ENCODE measurements at regions not wholly inside any gene's neighbourhood (a gene's known extent, or its start where the extent isn't known, plus 50 kb on each side); places are given as distances from the start of the nearest gene placed in this dataset.
"Not testable (repeated sequence)": the region's sequence is repeated elsewhere in the genome, so short reads cannot be mapped to it uniquely, and the experiment has no call there.

GRCh38 chr2:58788402-58788801 is 547.3 kb upstream of the FANCL start:
- no peak for DNase-seq

DNA sequence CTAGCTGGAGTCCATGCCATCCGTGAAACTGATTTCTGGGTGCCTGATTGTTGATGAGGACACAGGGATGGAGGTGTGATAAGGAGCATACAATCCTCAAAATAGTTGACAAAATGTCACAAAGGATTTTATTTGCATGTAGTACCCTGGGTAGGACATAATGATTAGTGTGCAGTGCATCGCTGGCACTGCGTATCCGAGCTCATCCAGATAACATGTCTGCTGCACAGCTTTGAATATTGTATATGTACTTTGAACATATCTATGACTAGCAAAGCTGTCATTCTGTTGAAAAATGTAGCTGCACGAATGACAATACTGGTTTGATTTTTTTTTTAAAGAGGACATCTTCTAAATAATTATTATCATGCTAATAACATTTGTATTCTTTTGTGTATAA is 529.7 kb upstream of the FANCL start:
- DNase-seq, result no peak

GRCh38 chr2:58769864-58770234 is 528.7 kb upstream of the FANCL start:
- no peak for DNase-seq

- DNase-seq, result no peak
These were observed 528.2 kb upstream of the FANCL start for GRCh38 chr2:58769111-58769863.

DNA sequence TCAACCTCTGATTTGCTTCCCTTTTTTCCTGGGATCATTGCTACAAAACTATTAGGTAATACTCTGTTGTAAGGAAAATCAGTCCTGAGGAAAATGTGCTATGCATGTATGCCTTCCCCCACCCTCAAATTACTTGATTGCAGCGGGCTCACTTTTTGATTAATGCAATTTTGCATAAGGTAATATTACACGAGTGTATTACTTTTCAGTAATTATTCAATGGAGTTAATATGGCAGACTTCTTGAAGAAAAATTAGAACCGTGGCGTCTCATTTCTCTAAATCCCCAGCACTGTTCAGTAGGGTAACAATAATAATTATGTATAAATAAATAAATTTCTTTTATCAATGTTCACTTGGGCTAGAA is 527.6 kb upstream of the FANCL start:
- DNase-seq, result no peak

DNA sequence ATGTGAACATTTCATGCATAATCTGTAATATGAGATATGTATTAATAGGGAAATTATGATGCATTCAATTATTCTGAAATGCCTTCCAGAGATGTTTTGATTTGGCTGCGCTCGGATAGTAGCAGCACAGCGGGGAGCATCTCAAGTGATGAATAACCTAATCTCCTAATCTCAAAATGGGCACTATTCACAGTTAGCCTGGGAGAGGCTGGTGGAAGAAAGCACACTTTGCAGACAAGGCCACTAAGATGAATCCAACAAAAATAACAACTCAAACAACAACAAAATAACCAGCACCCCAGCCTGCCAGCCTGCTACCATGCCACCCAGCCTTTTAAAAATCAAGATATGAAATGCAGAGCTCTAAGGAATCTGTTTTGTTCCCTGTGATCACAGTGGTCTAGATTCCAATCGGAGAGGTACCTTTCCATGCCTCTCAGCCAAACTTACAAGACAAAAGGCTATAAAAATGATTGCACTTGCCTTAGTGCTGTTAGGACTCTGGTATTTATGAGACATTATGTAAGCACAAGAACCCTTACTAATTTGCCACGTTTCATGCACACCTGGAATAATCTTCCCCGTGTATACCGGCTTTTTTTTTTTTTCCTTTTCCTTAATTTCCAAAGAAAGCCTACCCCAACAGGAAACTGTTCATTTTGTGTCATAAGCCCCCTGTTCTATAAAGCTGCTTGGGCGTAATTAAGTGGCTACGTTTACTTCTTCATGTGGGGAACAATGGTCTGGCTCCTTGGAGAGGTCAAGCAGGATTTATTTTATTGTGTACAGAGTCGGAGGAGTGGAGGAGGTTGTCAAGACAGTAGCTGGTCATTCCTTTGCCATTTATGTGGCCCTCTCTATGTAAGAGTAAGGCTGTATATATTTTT is 526.9 kb upstream of the FANCL start:
- DNase-seq, result no peak

DNA sequence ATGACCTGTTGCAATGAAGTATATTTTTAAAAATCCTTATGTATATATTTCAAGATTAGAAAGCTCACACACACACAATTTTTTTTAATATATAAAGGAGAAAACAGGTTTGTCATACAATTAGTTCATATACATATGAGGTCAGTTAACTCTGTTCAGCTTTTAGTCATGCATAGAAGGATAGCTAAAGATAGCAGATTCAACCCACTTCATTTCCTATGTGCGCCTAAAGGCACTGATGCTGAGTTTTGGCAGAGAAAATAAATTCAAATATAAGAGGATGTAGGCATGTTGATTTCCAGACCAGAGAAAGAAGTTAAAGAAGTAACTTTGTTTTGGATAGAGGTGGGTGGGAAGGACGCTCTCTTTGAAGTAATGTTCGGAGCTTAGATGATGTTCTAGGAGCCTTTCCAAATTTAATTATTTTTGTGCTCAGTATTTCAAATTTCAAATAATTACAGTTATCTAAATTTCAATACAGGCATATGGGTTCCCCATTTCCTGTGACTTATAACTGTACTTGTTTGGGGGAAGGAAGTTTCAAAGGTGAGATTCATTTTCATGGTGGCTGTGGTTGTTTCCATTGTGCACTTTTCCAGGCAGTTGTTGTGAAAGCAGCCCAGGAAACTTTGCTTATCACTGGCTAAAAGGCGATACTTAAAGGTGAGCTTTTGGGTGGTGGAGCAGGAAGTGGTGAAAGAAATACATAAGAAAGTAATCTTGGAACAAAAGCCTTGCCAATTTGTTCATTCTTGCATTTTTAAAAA is 523.4 kb upstream of the FANCL start:
- no peak for DNase-seq

DNA sequence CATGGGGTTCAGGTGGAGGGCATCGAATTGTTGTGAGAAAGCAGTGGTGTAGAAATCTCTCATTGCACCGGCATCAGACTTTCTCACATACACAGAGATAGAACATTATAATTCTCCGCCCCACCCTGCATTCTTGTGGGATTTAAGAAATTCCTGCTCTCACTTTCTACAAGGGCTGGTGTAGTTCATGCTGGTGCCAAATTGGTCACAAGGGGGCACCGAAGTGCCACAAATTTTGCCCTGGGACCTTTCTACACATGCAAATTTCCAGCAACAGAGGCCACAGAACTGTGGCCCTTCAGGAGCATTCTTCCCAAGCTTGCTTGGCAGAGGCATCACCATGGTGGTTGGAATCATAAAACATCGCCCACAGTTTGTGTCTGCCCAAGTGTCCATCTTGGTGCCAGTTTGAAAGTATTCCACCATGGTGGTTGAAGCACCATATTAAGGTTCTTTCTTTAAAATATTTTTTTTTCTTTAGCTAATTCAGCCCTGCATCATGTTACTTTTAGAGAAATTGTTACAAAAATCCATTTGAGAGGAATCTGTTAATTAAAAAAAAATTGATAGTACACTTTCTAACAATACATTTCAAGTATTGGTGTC is 521.2 kb upstream of the FANCL start:
- DNase-seq, result no peak

DNA sequence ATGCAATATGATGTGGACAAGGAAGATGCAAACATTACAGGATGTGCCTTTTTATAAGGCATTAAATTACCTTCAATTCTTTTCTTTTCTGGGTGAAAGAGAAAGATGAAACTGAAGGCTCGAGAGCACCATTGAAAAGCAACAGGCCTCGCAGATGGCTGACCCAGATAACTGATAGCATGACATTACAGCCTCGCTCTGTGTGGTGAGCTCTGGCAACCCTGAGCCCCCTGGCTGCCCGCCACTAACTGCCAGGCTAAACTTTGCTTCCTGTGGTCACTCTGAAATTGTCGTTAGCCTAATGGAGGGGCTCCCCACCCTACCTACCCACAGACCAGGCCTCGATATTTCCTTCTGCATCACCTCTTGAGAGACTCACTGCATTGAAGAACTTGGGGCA is 516.8 kb upstream of the FANCL start:
- DNase-seq, result no peak

DNA sequence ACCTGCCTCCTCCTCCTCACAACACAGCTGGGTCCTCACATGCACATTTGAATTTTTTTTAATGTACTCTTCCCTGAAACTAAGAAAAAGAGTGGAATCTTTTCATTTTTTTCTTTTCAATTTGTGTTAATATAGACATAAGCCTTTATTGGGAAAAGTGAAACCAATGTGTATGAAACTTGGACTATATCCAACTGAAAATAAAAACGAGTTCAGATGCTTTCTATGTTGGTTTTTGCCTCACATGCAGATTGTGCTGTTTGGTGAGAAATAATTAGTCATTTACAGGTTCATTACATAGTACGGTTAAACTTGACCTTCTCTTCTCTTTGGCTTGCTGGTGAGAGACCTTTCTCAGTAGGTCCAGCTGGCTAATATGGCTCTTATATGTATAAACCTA is 515.2 kb upstream of the FANCL start:
- DNase-seq, result no peak

GRCh38 chr2:58752507-58752906 is 511.4 kb upstream of the FANCL start:
- DNase-seq, result not testable (repeated sequence)

DNA sequence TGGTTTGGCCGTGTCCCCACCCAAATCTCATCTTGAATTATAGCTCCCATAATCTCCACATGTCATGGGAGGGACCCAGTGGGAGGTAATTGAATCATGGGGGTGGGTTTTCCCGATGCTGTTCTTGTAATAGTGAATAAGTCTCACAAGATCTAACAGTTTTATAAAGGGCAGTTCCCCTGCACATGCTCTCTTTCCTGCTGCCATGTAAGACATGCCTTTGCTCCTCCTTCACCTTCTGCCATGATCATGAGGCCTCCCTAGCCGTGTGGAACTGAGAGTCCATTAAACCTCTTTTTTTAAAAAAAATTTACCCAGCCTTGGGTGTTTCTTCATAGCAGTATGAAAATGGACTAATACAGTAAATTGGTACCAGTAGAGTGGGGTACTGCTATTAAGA is 510.6 kb upstream of the FANCL start:
- not testable (repeated sequence) for DNase-seq

DNA sequence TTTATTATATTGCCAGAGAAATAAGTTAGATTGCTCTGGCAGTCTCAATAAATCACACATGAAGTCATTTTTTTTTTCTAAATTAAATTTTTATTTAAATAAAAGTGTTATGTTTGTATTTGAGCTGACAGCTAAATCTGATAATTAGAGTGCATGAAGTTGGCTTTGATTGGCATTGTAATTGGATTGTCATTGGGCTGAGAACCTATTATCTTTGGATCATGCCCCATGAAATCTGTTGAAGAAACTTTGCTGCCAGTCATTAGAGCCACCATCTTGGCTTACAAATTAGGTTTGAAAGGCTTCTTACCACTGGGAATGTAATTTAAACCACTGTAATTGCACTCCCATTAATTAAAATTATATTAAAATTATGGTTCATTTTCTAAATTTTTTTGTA is 507.9 kb upstream of the FANCL start:
- no peak for DNase-seq

GRCh38 chr2:58745334-58745733 is 504.2 kb upstream of the FANCL start:
- not testable (repeated sequence) for DNase-seq

DNA sequence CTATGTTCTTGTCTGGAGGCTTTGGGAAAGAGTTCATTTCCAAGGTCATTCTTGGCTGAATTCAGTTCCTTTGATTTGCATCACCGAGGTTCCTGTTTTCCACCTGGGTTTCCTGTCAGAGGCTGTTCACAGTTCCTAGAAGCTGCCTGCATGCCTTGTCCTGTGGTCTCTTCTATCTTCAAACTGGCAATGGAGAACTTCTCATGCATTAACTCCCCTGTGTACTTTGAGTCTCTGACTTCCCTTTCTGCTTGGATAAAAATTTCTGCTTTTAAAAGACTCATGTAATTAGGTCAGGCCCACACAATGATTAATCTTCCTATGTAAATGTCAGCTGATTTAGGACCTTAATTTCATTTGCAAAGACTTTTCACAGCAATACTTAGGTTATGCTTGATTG is 499.3 kb upstream of the FANCL start:
- no peak for DNase-seq

- no peak for DNase-seq
These were observed 497.9 kb upstream of the FANCL start for GRCh38 chr2:58739033-58739432.

DNA sequence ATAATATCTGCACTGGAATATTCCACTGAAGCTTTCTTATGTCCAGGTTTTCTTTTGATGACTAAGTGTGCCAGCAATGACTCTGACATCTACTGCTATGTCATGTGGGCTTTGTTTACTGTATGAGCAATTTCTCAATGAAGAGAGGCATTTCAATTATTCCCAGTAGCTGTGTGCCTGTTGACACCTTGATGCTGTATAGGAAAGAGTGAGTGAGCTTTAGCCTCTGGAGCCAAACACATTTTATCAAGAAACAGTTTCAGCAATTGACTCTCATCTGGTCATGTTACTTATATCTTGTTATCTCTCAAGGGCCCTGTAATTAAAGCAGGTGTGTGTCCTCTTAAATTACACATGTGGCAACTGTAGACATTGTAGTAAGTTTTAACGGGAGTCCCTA is 493.2 kb upstream of the FANCL start:
- DNase-seq, result no peak

DNA sequence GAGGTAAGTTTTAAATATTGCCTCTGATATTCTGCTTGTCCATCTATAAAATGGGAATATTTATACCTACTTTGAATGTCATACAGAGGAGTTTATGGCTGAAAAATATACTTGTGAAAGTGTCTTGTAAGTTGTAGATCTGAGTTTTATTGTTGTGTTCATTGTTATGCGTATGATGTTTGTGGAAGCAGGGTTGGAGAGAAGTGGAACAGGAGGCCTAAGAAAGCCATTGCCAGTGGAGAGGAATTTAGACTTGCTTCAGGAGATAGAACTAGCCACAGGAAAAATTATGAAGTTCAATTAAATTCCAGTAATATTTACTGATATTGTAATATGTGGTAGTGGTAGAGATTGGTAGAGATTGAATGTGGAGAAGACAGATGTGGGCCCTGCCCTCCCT is 491.9 kb upstream of the FANCL start:
- no peak for DNase-seq

DNA sequence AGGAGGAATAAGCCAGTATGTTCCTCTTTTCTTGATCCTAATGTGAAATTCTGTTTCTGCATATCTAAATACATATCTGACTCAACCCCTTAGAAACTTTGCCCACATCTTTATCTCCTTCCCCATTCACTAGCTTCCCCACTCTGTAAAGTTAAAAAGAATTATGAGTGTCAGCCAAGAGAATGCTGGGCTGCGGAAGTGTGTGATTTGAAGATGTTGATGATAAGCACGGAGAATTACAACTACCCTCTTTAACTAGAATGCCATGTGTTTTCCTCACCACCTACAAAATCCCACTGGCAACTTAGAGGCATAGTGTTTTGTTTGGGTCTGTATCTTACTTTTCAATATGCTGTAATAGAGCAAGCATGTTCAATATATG is 490.4 kb upstream of the FANCL start:
- no peak for DNase-seq

DNA sequence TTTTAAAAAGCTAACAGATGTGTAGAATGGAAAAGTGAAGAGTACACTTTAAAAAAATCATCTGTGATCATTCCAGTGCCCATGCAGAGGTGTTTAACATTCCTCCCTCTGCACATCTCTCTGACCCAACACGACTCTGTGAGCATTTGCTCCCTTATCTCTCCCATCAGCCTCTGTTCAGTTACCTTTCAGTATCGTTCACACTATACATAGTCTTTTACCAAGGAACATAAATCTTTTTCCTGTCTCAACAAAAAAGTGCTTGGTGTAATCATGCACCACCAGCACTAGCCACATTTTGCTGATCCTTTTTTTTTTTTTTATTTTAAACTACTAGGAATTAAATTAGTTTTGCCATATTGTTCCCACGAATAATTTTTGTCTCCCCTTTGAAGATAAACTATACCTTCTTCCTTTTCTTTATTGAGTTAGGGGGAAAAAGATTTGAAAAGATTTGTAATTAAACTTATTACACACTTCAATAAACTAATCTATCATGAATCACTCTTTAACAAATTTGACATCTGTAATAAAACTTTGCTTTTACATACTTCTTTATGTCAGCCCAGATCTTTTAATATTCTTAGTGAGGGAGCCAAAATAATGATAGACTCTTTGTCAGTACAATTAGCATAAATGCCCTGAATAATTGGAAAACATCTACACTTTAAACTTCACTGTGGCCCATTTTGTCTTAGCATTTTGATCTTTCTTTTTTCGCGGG is 489.8 kb upstream of the FANCL start:
- no peak for DNase-seq

- DNase-seq, result no peak
These were observed 487.0 kb upstream of the FANCL start for GRCh38 chr2:58727981-58728656.
